Motor neuron (in vitro differentiated cells): ENCODE measurements at regions not wholly inside any gene's neighbourhood (a gene's known extent, or its start where the extent isn't known, plus 50 kb on each side); places are given as distances from the start of the nearest gene placed in this dataset.
A peak's percentile ranks its signal among the peaks of the same experiment; 100 is the strongest.
"Not testable (repeated sequence)": the region's sequence is repeated elsewhere in the genome, so short reads cannot be mapped to it uniquely, and the experiment has no call there.

Experiments used
- ATAC-seq, 8 experiments: fragments of 200-7000 bp; cut with Tn5 transposase; replicated peaks in 6 of 8; 2 replicates each; pipeline ENCODE4 v1.8.0; 2021; ENCODE audit warnings: mild to moderate bottlenecking in 8 of 8, moderate library complexity in 8 of 8
- H3K27ac ChIP-seq, 2 donors: fragments of 250-450 bp; sonication (Bioruptor Pico); 2 replicates each; pipeline ENCODE4 v1.9.0; 2021; ENCODE audit warnings: antibody characterized with exemption in 2 of 2, mild to moderate bottlenecking in 2 of 2, moderate library complexity in 1 of 2
- H3K4me1 ChIP-seq, 2 donors: fragments of 250-450 bp; sonication (Bioruptor Pico); replicated peaks in 1 of 2; 2 replicates each; pipeline ENCODE4 v1.6.1; 2021; ENCODE audit warnings: antibody characterized with exemption in 2 of 2, mild to moderate bottlenecking in 2 of 2, moderate library complexity in 1 of 2
- H3K4me3 ChIP-seq, 5 donors: fragments of 250-450 bp; sonication (Bioruptor Pico); 2 replicates each; pipeline ENCODE4 v1.9.0; 2021; ENCODE audit warnings: antibody characterized with exemption in 5 of 5, mild to moderate bottlenecking in 5 of 5, moderate library complexity in 4 of 5
- WGBS, 10 experiments: fragments of 450-650 bp; shearing (Covaris generic); methylation state at CpG; one replicate each; pipeline ENCODE4 v1.0.0; 2022; 5-methylcytosine and 5-hydroxymethylcytosine counted together
- in situ Hi-C, 9 experiments: fragments of 400-800 bp; cut with MboI; loops; one replicate each; pipeline ENCODE4 v1.15.0; 2021; ENCODE audit warnings: low sequenced_read_pairs in 9 of 9, low pct_unique_long_range_greater_than_20kb in 2 of 9; ENCODE audit not compliant: unreplicated experiment in 9 of 9

- Histone ChIP-seq H3K27ac (no peak overlapping the region), H3K4me3 (no peak overlapping the region), H3K4me1 (peaks cover 0 to 8% of the 10 kb centered on the region in 2 donors)
- 11 to 100% (median 86%) methylated on average over 1 to 7 of the region's 7 CpGs for WGBS, 10 experiments
- no peak for ATAC-seq
- in situ Hi-C loops: no loop called here
Observed at GRCh38 chr6:112936079-112936472, 588.9 kb downstream of the RFPL4B start.

GRCh38 chr6:112936504-112936903 lies 589.4 kb downstream of the RFPL4B start:
- no peak overlapping the region for H3K4me3 ChIP-seq
- 0 to 100% (median 30%) methylated on average over 1 of the region's 1 CpG; no CpG with 5 or more reads in 2 of the 10 experiments for WGBS, 10 experiments
- in situ Hi-C loops: no loop called here
- peak in 2 of 8 experiments; percentile 33 to 94 for ATAC-seq
- H3K27ac ChIP-seq: no peak overlapping the region
- H3K4me1 ChIP-seq: peaks cover 0 to 8% of the 10 kb centered on the region in 2 donors

DNA sequence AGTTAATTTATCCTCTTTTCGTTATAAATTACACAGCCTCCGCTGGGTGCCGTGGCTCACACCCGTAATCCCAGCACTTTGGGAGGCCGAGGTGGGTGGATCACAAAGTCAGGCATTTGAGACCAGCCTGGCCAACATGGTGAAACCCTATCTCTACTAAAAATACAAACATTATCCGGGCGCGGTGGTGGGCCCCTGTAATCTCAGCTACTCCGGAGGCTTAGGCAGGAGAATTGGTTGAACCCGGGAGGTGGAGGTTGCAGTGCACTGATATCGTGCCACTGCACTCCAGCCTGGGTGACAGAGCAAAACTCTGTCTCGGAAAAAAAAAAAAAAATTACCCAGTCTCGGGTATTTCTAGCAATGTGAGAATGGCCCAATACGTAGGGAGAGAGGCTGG lies 590.6 kb downstream of the RFPL4B start:
- 86 to 100% (median 96%) methylated on average over 3 to 13 of the region's 14 CpGs; no CpG with 5 or more reads in 1 of the 10 experiments for WGBS, 10 experiments

GRCh38 chr6:112938650-112939049 lies 591.5 kb downstream of the RFPL4B start:
- ATAC-seq: no peak
- Histone ChIP-seq H3K27ac (no peak overlapping the region), H3K4me1 (peaks cover 0 to 8% of the 10 kb centered on the region in 2 donors), H3K4me3 (no peak overlapping the region)
- 86 to 100% (median 100%) methylated on average over 1 to 2 of the region's 2 CpGs for whole genome bisulfite sequencing, 10 experiments
- in situ Hi-C loops: no loop called here

More for the DNA sequence above, 590.6 kb downstream of the RFPL4B start:
- in situ Hi-C loops, H3K27ac ChIP-seq, ATAC-seq, H3K4me1 ChIP-seq, H3K4me3 ChIP-seq: not testable (repeated sequence)

DNA sequence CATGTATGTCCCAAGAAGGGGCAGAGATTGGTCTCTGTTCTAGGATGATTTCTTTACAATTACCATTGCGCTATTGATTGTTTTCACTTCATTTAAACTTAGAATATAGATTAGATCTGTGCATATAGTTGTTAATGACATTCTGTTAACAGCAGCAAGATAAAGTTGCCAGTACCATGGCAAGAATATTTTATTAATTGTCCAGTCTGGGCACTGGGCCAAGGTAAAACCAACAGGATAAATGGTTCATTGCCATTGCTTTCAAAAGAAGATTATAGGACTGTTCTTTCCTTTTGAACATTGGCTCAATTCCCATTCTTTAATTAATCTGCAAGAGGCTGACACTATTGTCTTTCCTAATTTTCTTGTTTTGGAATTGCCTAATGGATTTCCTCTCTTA lies 592.4 kb downstream of the RFPL4B start:
- 63 to 100% (median 100%) methylated on average over 1 of the region's 1 CpG; no CpG with 5 or more reads in 2 of the 10 experiments for WGBS, 10 experiments
- Histone ChIP-seq H3K27ac (no peak overlapping the region), H3K4me1 (peaks cover 0 to 8% of the 10 kb centered on the region in 2 donors), H3K4me3 (no peak overlapping the region)
- ATAC-seq: peak in 3 of 8 experiments; percentile 53 to 77 (median 59)
- in situ Hi-C loops: no loop called here

DNA sequence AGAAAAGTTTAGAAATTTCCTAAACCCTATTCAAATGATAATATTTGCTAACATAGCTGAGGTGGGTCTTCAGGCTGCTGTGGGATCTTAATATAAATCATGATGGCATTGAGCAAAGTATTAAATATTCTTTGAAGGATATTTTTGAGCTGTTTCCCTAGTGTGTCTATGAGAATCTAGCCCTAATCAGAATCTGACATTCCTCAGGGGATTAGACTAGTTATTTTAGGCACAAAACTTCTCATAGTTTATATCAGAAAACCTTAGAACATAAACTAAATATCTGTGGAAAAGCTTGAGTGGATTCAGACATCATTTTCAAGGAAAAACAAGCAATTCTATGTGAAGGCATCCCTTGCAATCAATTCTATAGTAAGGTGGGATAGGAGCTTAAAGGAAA lies 594.5 kb downstream of the RFPL4B start:
- H3K27ac ChIP-seq: no peak overlapping the region
- H3K4me1 ChIP-seq: peaks cover 0 to 8% of the 10 kb centered on the region in 2 donors
- no peak for ATAC-seq
- no peak overlapping the region for H3K4me3 ChIP-seq
- in situ Hi-C loops: no loop called here

DNA sequence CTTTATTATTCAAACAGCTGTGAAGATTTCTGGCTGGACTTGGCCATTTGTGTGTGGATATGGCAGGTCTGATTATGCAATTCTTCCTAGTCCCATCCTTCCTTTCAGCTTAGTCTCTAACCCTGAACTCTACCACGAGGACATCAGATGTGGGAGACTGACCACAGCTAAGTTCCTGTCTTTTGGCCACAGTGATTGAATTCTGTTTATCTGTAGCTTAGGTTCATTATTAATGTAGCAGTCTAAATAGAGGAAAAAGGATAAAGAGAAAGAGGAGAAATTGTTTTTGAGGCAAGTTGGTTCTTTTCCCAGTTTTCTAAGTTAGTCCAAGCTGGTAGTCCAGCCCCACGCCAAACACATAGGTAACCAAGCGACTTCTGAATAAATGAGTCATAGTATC lies 598.9 kb downstream of the RFPL4B start:
- no peak for ATAC-seq
- Histone ChIP-seq H3K4me3 (no peak overlapping the region), H3K27ac (no peak overlapping the region), H3K4me1 (no peaks in the 10 kb centered on the region)
- 71 to 100% (median 93%) methylated on average over 2 to 3 of the region's 3 CpGs; no CpG with 5 or more reads in 1 of the 10 experiments for WGBS, 10 experiments
- in situ Hi-C loops: no loop called here

- in situ Hi-C loops: no loop called here
- ATAC-seq: no peak
- 14 to 100% (median 71%) methylated on average over 1 to 2 of the region's 2 CpGs; no CpG with 5 or more reads in 3 of the 10 experiments for WGBS, 10 experiments
Observed at GRCh38 chr6:112947507-112947906, 600.4 kb downstream of the RFPL4B start.

DNA sequence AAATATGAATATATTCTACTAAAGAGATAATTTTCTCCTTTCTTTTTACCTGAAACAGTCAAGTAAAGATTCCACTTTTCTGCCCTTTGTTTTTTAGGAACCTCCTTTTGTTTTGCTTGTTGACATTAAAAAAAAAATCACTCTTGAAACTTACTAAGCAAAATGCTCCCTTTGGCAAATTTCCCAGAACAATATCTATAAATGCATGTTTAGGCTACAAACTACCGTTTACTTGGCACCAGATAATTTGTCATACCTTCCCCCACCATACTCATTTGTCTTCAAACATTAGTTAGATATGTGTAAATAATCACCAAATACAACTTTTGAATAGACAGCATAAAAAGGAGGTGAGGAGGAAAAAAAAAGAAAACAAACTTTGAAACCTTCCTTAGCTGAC lies 604.7 kb downstream of the RFPL4B start:
- ATAC-seq: no peak
- in situ Hi-C loops: no loop called here

More at GRCh38 chr6:112947507-112947906, 600.4 kb downstream of the RFPL4B start:
- Histone ChIP-seq H3K4me1 (no peaks in the 10 kb centered on the region), H3K27ac (no peak overlapping the region), H3K4me3 (no peak overlapping the region)

DNA sequence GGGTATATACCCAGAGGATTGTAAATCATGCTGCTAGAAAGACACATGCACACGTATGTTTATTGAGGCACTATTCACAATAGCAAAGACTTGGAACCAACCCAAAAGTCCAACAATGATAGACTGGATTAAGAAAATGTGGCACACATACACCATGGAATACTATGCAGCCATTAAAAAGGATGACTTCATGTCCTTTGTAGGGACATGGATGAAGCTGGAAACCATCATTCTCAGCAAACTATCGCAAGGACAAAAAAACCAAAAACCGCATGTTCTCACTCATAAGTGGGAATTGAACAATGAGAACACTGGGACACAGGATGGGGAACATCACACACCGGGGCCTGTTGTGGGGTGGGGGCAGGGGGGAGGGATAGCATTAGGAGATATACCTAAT lies 608.6 kb downstream of the RFPL4B start:
- H3K4me1 ChIP-seq, ATAC-seq, in situ Hi-C loops, H3K4me3 ChIP-seq, H3K27ac ChIP-seq: not testable (repeated sequence)
- WGBS, 10 experiments: 80% methylated on average over 1 to 3 of the region's 4 CpGs; no CpG with 5 or more reads in 8 of the 10 experiments

More for the DNA sequence above, 604.7 kb downstream of the RFPL4B start:
- no peak overlapping the region for H3K4me3 ChIP-seq
- H3K27ac ChIP-seq: no peak overlapping the region
- H3K4me1 ChIP-seq: no peaks in the 10 kb centered on the region
- WGBS, 10 experiments: 9 to 100% (median 63%) methylated on average over 1 of the region's 1 CpG; no CpG with 5 or more reads in 1 of the 10 experiments

DNA sequence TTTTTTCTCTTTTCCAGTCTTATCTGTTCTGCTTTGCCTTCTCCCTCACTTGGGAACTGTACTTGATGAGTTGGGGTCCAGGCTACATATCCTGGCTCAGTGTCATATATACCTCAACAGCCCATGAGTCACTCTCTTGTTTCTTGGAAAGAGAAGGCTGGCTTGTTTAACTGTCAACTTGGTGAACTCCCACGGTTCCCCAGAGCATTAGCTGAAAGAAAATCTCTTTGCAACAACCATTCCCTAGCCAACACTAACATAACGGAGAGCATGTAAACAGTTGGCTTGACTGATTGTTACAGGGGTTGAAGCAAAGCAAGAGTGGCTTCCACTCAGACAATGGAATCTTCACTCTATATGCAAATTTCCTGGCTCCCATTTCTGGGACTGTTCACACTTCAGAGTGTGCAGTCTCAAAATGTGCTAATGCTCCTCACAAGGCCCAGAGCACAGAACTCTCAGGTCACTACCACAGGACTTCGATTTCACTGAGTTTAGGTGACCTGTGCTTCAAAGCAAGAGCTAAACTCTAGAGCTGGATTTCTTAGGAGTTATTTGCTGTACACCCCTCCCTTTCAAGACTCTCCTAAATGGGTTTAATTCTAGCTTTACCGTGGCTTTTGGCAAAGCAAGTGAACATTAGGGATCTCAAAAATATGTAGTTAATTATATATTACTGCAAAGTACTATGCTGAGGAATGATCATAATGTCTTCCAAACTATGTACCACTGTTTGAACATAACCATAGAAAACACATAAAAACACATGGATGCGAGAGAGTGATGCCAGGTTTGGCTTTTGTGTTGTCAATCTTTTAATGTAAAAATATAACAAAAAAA lies 609.8 kb downstream of the RFPL4B start:
- peak in 7 of 8 experiments; percentile 66 to 97 (median 88) for ATAC-seq
- Histone ChIP-seq H3K4me1 (peaks cover 0 to 4% of the 10 kb centered on the region in 2 donors), H3K27ac (peak overlapping the region in 1 of 2 donors; percentile 39), H3K4me3 (no peak overlapping the region)
- WGBS, 10 experiments: 22 to 100% (median 56%) methylated on average over 1 to 4 of the region's 5 CpGs; no CpG with 5 or more reads in 1 of the 10 experiments
- in situ Hi-C loops: no loop called here

DNA sequence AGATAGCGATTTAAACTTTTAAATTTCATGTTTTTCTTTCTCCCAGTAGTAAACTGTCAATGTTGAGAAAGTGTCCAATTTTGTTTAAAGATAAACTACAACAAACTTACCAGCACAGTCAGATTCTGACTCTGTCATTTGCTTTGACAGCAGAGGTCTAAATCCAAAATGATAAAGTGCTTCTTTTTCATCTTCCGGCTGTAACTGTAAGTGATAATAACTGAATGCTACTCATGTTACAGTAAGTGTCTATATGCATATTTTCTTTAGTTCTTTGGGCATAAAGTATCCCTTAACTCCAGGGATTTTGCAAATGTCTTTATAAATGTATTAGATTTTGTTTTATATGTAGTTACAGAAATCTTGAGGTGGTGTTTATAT lies 610.4 kb downstream of the RFPL4B start:
- no peak overlapping the region for H3K4me3 ChIP-seq
- no peak overlapping the region for H3K27ac ChIP-seq
- no peak for ATAC-seq
- 50 to 100% (median 88%) methylated on average over 1 to 2 of the region's 2 CpGs for WGBS, 10 experiments
- in situ Hi-C loops: no loop called here
- peaks cover 0 to 4% of the 10 kb centered on the region in 2 donors for H3K4me1 ChIP-seq

DNA sequence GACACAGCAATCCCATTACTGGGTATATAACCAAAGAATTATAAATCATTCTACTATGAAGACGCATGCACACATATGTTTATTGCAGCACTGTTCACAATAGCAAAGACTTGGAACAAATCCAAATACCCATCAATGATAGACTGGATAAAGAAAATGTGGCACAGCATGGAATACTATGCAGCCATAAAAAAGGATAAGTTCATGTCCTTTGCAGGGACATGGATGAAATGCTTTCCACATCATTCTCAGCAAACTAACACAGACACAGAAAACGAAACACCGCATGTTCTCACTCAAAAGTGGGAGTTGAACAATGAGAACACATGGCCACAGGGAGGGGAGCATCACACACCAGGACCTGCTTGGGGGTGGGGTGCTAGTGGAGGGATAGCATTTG lies 613.0 kb downstream of the RFPL4B start:
- 71 to 100% (median 92%) methylated on average over 1 to 3 of the region's 3 CpGs; no CpG with 5 or more reads in 6 of the 10 experiments for WGBS, 10 experiments
- H3K27ac ChIP-seq, H3K4me1 ChIP-seq, ATAC-seq, H3K4me3 ChIP-seq, in situ Hi-C loops: not testable (repeated sequence)
